ENCODE measurements at regions not wholly inside any gene's neighbourhood (a gene's known extent, or its start where the extent isn't known, plus 50 kb on each side); places are given as distances from the start of the nearest gene placed in this dataset.

DNA sequence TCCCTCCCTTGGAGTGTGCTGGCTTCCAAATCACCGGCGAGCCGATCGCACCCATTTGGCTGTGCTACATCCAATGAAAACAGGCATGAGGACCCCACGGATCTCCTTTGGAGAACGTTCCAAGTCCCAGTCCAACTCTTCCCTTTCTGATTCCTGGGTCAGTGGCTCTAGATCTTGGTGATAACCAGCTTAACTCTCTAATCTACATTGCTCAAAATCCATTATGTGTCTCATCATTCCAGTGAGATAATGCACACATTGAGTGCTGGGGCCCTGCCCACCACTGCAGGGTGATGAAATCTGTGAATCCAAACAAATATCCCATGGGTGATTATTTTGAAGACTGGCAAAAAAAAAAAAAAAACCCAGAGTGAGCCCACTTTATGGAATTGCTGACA is 232.7 kb upstream of the COPS8 start:
- no peak overlapping the region for H3K4me3 ChIP-seq (replicated peaks in 1 of 4; ENCODE audit: control extremely low read depth in 1 of 4, insufficient read depth in 1 of 4, low read depth in 3 of 4, low read length in 4 of 4)
- no peaks in the 10 kb centered on the region for H3K9me3 ChIP-seq (ENCODE audit: control insufficient read depth, insufficient read depth, low read depth, low read length)
- no peaks in the 10 kb centered on the region for H3K4me1 ChIP-seq (ENCODE audit: control insufficient read depth, extremely low read depth, insufficient read depth, low read length)
- no peak overlapping the region for H2AFZ ChIP-seq (ENCODE audit: low read length)
- H3K27me3 ChIP-seq (ENCODE audit: control insufficient read depth, insufficient read depth, low read length) = no peaks in the 10 kb centered on the region
- no peaks in the 10 kb centered on the region for H4K20me1 ChIP-seq (ENCODE audit: control insufficient read depth, extremely low read depth, insufficient read depth, low read length)
- H3K9ac ChIP-seq (ENCODE audit: insufficient read depth, low read length) = no peak overlapping the region
- no peak for DNase-seq (ENCODE audit: low read depth in 2 of 2)
- no peak overlapping the region for H3K27ac ChIP-seq (ENCODE audit: insufficient read depth, low read length)
- H3K36me3 ChIP-seq (ENCODE audit: control insufficient read depth, insufficient read depth, low read length) = no peaks in the 10 kb centered on the region
- no peak overlapping the region for H3K4me2 ChIP-seq (ENCODE audit: extremely low read depth, insufficient read depth, low read length)
- no peaks in the 10 kb centered on the region for H3K79me2 ChIP-seq (ENCODE audit: control insufficient read depth, insufficient read depth, low read length)
- TF ChIP-seq, protein P1, sequence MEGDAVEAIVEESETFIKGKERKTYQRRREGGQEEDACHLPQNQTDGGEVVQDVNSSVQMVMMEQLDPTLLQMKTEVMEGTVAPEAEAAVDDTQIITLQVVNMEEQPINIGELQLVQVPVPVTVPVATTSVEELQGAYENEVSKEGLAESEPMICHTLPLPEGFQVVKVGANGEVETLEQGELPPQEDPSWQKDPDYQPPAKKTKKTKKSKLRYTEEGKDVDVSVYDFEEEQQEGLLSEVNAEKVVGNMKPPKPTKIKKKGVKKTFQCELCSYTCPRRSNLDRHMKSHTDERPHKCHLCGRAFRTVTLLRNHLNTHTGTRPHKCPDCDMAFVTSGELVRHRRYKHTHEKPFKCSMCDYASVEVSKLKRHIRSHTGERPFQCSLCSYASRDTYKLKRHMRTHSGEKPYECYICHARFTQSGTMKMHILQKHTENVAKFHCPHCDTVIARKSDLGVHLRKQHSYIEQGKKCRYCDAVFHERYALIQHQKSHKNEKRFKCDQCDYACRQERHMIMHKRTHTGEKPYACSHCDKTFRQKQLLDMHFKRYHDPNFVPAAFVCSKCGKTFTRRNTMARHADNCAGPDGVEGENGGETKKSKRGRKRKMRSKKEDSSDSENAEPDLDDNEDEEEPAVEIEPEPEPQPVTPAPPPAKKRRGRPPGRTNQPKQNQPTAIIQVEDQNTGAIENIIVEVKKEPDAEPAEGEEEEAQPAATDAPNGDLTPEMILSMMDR (conservative IDR thresholded peaks at IDR 0.05 in 1 of 2, IDR thresholded peaks at IDR 0.05 in 1 of 2; ENCODE audit: low read depth in 1 of 2, low read length in 2 of 2) = no peak
- TF ChIP-seq EZH2 (IDR thresholded peaks at IDR 0.05; ENCODE audit: low read length, missing control alignments) = no peak

DNA sequence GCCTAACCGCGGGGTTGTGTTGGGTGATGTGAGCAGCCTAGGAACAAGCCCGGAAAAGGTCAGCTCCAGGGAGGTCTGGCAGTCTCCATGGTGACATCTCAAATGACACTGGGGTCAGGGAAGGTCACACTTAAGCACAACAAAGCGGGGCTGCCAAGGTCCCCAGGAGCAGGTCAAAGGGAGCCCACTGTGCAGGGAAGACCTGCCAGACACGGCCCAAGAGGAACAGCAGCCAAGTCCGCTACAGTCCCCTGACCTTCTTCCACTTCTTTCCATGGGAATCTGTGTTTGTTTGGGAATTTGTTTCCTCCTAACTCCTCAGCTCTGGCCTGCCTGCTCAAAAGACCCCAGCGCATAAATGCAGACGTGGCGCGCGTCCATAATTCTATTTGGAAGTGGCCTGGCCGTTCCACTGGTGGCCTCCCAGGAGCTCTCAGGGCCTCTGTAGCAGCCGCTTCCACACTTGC is 232.1 kb upstream of the COPS8 start:
- Histone ChIP-seq H3K4me1 (ENCODE audit: control insufficient read depth, extremely low read depth, insufficient read depth, low read length) (no peaks in the 10 kb centered on the region), H4K20me1 (ENCODE audit: control insufficient read depth, extremely low read depth, insufficient read depth, low read length) (no peaks in the 10 kb centered on the region), H3K27ac (ENCODE audit: insufficient read depth, low read length) (no peak overlapping the region), H3K9me3 (ENCODE audit: control insufficient read depth, insufficient read depth, low read depth, low read length) (no peaks in the 10 kb centered on the region), H3K9ac (ENCODE audit: insufficient read depth, low read length) (no peak overlapping the region), H3K36me3 (ENCODE audit: control insufficient read depth, insufficient read depth, low read length) (no peaks in the 10 kb centered on the region), H2AFZ (ENCODE audit: low read length) (no peak overlapping the region), H3K27me3 (ENCODE audit: control insufficient read depth, insufficient read depth, low read length) (no peaks in the 10 kb centered on the region), H3K4me3 (replicated peaks in 1 of 4; ENCODE audit: control extremely low read depth in 1 of 4, insufficient read depth in 1 of 4, low read depth in 3 of 4, low read length in 4 of 4) (no peak overlapping the region), H3K79me2 (ENCODE audit: control insufficient read depth, insufficient read depth, low read length) (no peaks in the 10 kb centered on the region), H3K4me2 (ENCODE audit: extremely low read depth, insufficient read depth, low read length) (no peak overlapping the region)
- TF ChIP-seq EZH2 (IDR thresholded peaks at IDR 0.05; ENCODE audit: low read length, missing control alignments) = no peak
- TF ChIP-seq, protein P1 (conservative IDR thresholded peaks at IDR 0.05 in 1 of 2, IDR thresholded peaks at IDR 0.05 in 1 of 2; ENCODE audit: low read depth in 1 of 2, low read length in 2 of 2) = no peak
- no peak for DNase-seq (ENCODE audit: low read depth in 2 of 2)

- no peaks in the 10 kb centered on the region for H3K9me3 ChIP-seq (ENCODE audit: control insufficient read depth, insufficient read depth, low read depth, low read length)
- H4K20me1 ChIP-seq (ENCODE audit: control insufficient read depth, extremely low read depth, insufficient read depth, low read length) = no peaks in the 10 kb centered on the region
- H3K36me3 ChIP-seq (ENCODE audit: control insufficient read depth, insufficient read depth, low read length) = no peaks in the 10 kb centered on the region
- no peak overlapping the region for H3K4me2 ChIP-seq (ENCODE audit: extremely low read depth, insufficient read depth, low read length)
- H3K79me2 ChIP-seq (ENCODE audit: control insufficient read depth, insufficient read depth, low read length) = no peaks in the 10 kb centered on the region
- no peak overlapping the region for H3K9ac ChIP-seq (ENCODE audit: insufficient read depth, low read length)
- no peak overlapping the region for H2AFZ ChIP-seq (ENCODE audit: low read length)
- no peak overlapping the region for H3K27ac ChIP-seq (ENCODE audit: insufficient read depth, low read length)
- TF ChIP-seq, protein P1 (conservative IDR thresholded peaks at IDR 0.05 in 1 of 2, IDR thresholded peaks at IDR 0.05 in 1 of 2; ENCODE audit: low read depth in 1 of 2, low read length in 2 of 2) = no peak
- H3K4me3 ChIP-seq (replicated peaks in 1 of 4; ENCODE audit: control extremely low read depth in 1 of 4, insufficient read depth in 1 of 4, low read depth in 3 of 4, low read length in 4 of 4) = no peak overlapping the region
- H3K27me3 ChIP-seq (ENCODE audit: control insufficient read depth, insufficient read depth, low read length) = no peaks in the 10 kb centered on the region
- no peak for DNase-seq (ENCODE audit: low read depth in 2 of 2)
- no peaks in the 10 kb centered on the region for H3K4me1 ChIP-seq (ENCODE audit: control insufficient read depth, extremely low read depth, insufficient read depth, low read length)
Measured at GRCh38 chr2:236855176-236855865, 230.4 kb upstream of the COPS8 start.

All from fibroblast of lung (primary cell).